ENCODE measurements at regions not wholly inside any gene's neighbourhood (a gene's known extent, or its start where the extent isn't known, plus 50 kb on each side); places are given as distances from the start of the nearest gene placed in this dataset.

DNA sequence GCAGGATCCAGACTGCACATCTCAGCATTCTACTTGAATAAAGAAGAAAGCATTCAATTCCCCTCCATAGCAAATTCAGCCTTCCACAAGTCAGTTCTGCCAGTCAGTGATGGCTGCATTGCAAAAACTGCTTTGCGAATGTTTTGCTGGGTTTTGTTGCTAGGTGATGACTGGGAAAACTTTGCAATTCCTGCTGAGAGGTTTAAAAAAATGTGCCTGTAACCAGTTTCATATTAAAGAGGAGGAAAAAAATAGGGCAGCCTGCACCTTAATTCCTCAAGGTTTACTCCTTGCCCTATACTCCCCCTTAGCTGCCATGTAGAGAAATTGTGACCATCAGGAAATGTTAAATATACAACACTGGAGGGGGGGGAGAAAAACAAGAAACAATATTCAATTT lies 225.6 kb upstream of the ATP11B start:
- no peak for TF ChIP-seq CTCF (IDR thresholded peaks at IDR 0.05)
- no peak for TF ChIP-seq POLR2AphosphoS5 (IDR thresholded peaks at IDR 0.05; ENCODE audit: low read depth, low read length)

Data from Panc1 (cell line).